ENCODE measurements at regions not wholly inside any gene's neighbourhood (a gene's known extent, or its start where the extent isn't known, plus 50 kb on each side); places are given as distances from the start of the nearest gene placed in this dataset.

DNA sequence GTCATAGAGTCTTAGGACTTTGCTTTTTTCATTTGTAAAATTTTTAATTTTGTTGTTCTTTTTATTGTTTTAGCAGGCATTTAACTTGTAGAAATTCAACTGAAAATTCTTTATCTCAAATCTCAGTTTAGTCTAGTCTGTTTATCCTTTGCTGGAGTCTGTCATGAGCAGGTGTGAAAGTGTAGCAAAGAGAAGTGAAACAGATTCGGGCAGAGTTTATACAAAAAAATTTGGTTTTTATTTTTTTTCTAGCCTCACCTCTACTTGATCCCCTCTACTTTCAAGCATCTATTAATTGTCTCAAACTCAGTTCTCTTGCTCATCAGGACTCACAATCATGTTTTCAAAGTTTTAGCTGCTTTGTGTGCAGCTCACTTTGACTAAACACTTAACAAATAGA is 655.2 kb downstream of the HDGFL1 start:
- Histone ChIP-seq H2BK120ac (ENCODE audit: low read depth, low read length) (no peak overlapping the region), H3K4me2 (ENCODE audit: low read depth, low read length) (no peak overlapping the region), H3K4me3 (ENCODE audit: insufficient read depth, low read depth, low read length) (no peak overlapping the region), H2AK9ac (replicated peaks; ENCODE audit: low read depth, low read length, poor library complexity) (no peak overlapping the region), H3K4ac (ENCODE audit: low read depth, low read length) (no peak overlapping the region), H3K14ac (replicated peaks; ENCODE audit: low read depth, low read length) (no peak overlapping the region), H3K9ac (ENCODE audit: low read depth, low read length) (no peak overlapping the region), H2BK15ac (ENCODE audit: low read depth, low read length) (no peak overlapping the region), H3K79me1 (ENCODE audit: low read depth in 1 of 2, low read length in 2 of 2) (no peaks in the 10 kb centered on the region), H3K27me3 (ENCODE audit: control insufficient read depth, insufficient read depth, low read length) (no peaks in the 10 kb centered on the region), H3K4me1 (ENCODE audit: control insufficient read depth, insufficient read depth, low read length) (no peaks in the 10 kb centered on the region), H3K18ac (ENCODE audit: low read depth, low read length) (no peak overlapping the region), H3K9me3 (ENCODE audit: control insufficient read depth, insufficient read depth, low read length) (no peaks in the 10 kb centered on the region), H4K5ac (ENCODE audit: low read depth, low read length) (no peak overlapping the region), H3K56ac (ENCODE audit: extremely low read depth, insufficient read depth, low read length) (no peak overlapping the region), H4K20me1 (ENCODE audit: insufficient read depth, low read length) (no peaks in the 10 kb centered on the region), H3K27ac (ENCODE audit: insufficient read depth, low read length) (no peak overlapping the region), H3K23ac (ENCODE audit: low read depth, low read length) (no peak overlapping the region), H4K91ac (ENCODE audit: insufficient read depth, low read depth, low read length) (no peak overlapping the region), H2BK5ac (ENCODE audit: low read depth, low read length, poor library complexity, severe bottlenecking) (no peak overlapping the region), H2AK5ac (ENCODE audit: low read depth, low read length) (no peak overlapping the region), H2AFZ (replicated peaks; ENCODE audit: low read length, poor library complexity) (no peak overlapping the region), H3K36me3 (ENCODE audit: control insufficient read depth, insufficient read depth, low read length) (no peaks in the 10 kb centered on the region), H4K8ac (ENCODE audit: low read depth in 2 of 2, low read length in 2 of 2) (no peak overlapping the region), H3K9me1 (ENCODE audit: insufficient read depth, low read length) (no peaks in the 10 kb centered on the region), H2BK20ac (ENCODE audit: low read depth, low read length) (no peak overlapping the region)
- ChIA-PET POLR2A (ENCODE audit: unreplicated experiment) (no interaction called here), CTCF (no interaction called here)
- WGBS, 2 experiments (ENCODE audit: extremely low coverage in 2 of 2, insufficient read length in 1 of 2) = no CpG with 5 or more reads among the region's 1 CpG
- in situ Hi-C loops (cut with MboI; ENCODE audit: low sequenced_read_pairs) = no loop called here
- TF ChIP-seq, protein P1, sequence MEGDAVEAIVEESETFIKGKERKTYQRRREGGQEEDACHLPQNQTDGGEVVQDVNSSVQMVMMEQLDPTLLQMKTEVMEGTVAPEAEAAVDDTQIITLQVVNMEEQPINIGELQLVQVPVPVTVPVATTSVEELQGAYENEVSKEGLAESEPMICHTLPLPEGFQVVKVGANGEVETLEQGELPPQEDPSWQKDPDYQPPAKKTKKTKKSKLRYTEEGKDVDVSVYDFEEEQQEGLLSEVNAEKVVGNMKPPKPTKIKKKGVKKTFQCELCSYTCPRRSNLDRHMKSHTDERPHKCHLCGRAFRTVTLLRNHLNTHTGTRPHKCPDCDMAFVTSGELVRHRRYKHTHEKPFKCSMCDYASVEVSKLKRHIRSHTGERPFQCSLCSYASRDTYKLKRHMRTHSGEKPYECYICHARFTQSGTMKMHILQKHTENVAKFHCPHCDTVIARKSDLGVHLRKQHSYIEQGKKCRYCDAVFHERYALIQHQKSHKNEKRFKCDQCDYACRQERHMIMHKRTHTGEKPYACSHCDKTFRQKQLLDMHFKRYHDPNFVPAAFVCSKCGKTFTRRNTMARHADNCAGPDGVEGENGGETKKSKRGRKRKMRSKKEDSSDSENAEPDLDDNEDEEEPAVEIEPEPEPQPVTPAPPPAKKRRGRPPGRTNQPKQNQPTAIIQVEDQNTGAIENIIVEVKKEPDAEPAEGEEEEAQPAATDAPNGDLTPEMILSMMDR (conservative IDR thresholded peaks at IDR 0.05; ENCODE audit: low read depth, low read length) = no peak
- TF ChIP-seq CHD1 (IDR thresholded peaks at IDR 0.05; ENCODE audit: low read depth, low read length) (no peak), FOS (IDR thresholded peaks at IDR 0.05; ENCODE audit: low read depth, low read length) (no peak), POLR2A (IDR thresholded peaks at IDR 0.05; ENCODE audit: low read depth, low read length) (no peak), RFX5 (IDR thresholded peaks at IDR 0.05; ENCODE audit: low read depth, low read length) (no peak), RCOR1 (IDR thresholded peaks at IDR 0.05; ENCODE audit: insufficient replicate concordance, low read length) (no peak), MAFK (IDR thresholded peaks at IDR 0.05; ENCODE audit: low read depth, low read length) (no peak), RAD21 (IDR thresholded peaks at IDR 0.05; ENCODE audit: low read length) (no peak), BHLHE40 (IDR thresholded peaks at IDR 0.05; ENCODE audit: low read depth, low read length) (no peak)
- TF ChIP-seq, protein P2, sequence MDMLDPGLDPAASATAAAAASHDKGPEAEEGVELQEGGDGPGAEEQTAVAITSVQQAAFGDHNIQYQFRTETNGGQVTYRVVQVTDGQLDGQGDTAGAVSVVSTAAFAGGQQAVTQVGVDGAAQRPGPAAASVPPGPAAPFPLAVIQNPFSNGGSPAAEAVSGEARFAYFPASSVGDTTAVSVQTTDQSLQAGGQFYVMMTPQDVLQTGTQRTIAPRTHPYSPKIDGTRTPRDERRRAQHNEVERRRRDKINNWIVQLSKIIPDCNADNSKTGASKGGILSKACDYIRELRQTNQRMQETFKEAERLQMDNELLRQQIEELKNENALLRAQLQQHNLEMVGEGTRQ (IDR thresholded peaks at IDR 0.05; ENCODE audit: low read depth, low read length) = no peak
- intact Hi-C loops (cut with micrococcal nuclease) = no loop called here
- dilution Hi-C loops (cut with HindIII; ENCODE audit: low sequenced_read_pairs, unreplicated experiment) = no loop called here
- no peak for DNase-seq
- BruUV-seq (replicated peaks) = no TSS peak
- ATAC-seq (ENCODE audit: low read depth) = no peak
